Ishikawa (cell line): ENCODE measurements at regions not wholly inside any gene's neighbourhood (a gene's known extent, or its start where the extent isn't known, plus 50 kb on each side); places are given as distances from the start of the nearest gene placed in this dataset.

ENCODE experiments used
- CEBPB ChIP-seq: IDR thresholded peaks from 2 replicates; pipeline ENCODE4 v1.6.1; 2012
- CREB1 ChIP-seq: IDR thresholded peaks from 2 replicates; pipeline ENCODE4 v1.6.1; 2012; ENCODE audit warnings: low read depth
- EGR1 ChIP-seq: IDR thresholded peaks from 2 replicates; pipeline ENCODE4 v1.6.1; 2012
- EP300 ChIP-seq: IDR thresholded peaks from 2 replicates; pipeline ENCODE4 v1.6.1; 2012; ENCODE audit warnings: borderline replicate concordance
- FOXM1 ChIP-seq: IDR thresholded peaks from 2 replicates; pipeline ENCODE4 v1.6.1; 2012; ENCODE audit warnings: low read depth, borderline replicate concordance
- NFIC ChIP-seq: IDR thresholded peaks from 2 replicates; pipeline ENCODE4 v1.6.1; 2012
- RAD21 ChIP-seq: IDR thresholded peaks from 2 replicates; pipeline ENCODE4 v1.6.1; 2012; ENCODE audit warnings: low read depth
- REST ChIP-seq: IDR thresholded peaks from 2 replicates; pipeline ENCODE4 v1.6.1; 2012; ENCODE audit warnings: low read depth, mild to moderate bottlenecking
- TAF1 ChIP-seq: IDR thresholded peaks from 2 replicates; pipeline ENCODE4 v1.6.1; 2012; ENCODE audit warnings: low read depth, mild to moderate bottlenecking
- TCF12 ChIP-seq: IDR thresholded peaks from 2 replicates; pipeline ENCODE4 v1.6.1; 2012; ENCODE audit warnings: low read depth
- TEAD4 ChIP-seq: IDR thresholded peaks from 2 replicates; pipeline ENCODE4 v1.6.1; 2012
- YY1 ChIP-seq: IDR thresholded peaks from 2 replicates; pipeline ENCODE4 v1.6.1; 2012; ENCODE audit warnings: low read depth
- ZBTB7A ChIP-seq: IDR thresholded peaks from 2 replicates; pipeline ENCODE4 v1.6.1; 2012; ENCODE audit warnings: low read depth
- TF ChIP-seq, protein P1 (sequence below): IDR thresholded peaks from 2 replicates; pipeline ENCODE4 v1.6.1; 2012
- TF ChIP-seq, protein P2 (sequence below): IDR thresholded peaks from 2 replicates; pipeline ENCODE4 v1.6.1; 2012

DNA sequence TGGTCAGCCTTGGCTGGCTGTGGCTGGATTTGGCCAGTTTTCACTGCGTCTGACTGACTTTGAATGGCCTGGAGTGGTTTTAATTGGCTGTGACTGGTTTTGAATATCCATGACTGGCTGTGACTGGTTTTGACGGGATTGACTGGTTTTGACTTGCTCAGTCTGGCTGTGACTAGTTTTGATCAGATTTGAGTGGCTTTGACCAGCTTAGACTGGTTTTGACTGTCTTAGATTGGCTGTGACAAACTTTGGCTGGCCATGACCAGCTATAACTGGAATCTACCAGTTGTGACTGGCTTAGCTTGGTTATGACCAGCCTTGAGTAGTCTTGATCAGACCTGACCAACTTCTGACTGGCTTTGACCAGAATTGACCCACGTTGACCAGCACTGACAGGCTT lies 168.4 kb upstream of the AMOT start:
- TF ChIP-seq TEAD4 (no peak), NFIC (no peak), REST (no peak), FOXM1 (no peak), YY1 (no peak), EP300 (no peak), CEBPB (no peak)
- TF ChIP-seq, protein P1, sequence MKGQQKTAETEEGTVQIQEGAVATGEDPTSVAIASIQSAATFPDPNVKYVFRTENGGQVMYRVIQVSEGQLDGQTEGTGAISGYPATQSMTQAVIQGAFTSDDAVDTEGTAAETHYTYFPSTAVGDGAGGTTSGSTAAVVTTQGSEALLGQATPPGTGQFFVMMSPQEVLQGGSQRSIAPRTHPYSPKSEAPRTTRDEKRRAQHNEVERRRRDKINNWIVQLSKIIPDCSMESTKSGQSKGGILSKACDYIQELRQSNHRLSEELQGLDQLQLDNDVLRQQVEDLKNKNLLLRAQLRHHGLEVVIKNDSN: no peak

- no peak for TF ChIP-seq TEAD4
- no peak for TF ChIP-seq CREB1
- no peak for TF ChIP-seq REST
- peak; percentile 6; the same call in 1 of the 2 replicates for TF ChIP-seq RAD21
- TF ChIP-seq, protein P2, sequence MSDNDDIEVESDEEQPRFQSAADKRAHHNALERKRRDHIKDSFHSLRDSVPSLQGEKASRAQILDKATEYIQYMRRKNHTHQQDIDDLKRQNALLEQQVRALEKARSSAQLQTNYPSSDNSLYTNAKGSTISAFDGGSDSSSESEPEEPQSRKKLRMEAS: no peak
- TF ChIP-seq CEBPB: no peak
- TF ChIP-seq YY1: no peak
- no peak for TF ChIP-seq TAF1
Measured at GRCh38 chrX:113001836-113002235, 161.2 kb upstream of the AMOT start.

- TF ChIP-seq TEAD4 (no peak), NFIC (no peak), TAF1 (no peak), FOXM1 (no peak), CEBPB (no peak), TCF12 (no peak), REST (no peak), YY1 (no peak), ZBTB7A (no peak), RAD21 (no peak), EP300 (no peak), CREB1 (no peak), EGR1 (no peak)
- TF ChIP-seq, protein P2: no peak
- TF ChIP-seq, protein P1: no peak
Measured at GRCh38 chrX:112997991-112998390, 157.4 kb upstream of the AMOT start.

DNA sequence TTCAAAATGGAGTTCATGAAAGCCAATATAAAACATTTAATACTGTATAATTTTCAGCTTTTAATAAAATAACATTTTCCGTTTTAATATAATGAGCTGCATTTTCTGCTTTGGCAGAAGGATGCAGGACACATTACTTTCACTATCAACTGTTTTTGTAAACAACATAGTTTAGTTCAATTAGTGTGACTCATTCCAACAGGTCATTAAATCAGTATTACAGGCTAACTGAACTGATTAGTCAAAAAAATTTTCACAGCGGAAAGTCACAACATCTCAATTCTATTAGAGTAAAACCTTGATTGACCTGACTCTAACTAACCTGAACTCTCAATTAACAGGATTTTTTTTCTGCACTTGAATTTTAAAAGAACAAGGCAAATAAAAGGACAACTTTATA lies 151.2 kb upstream of the AMOT start:
- no peak for TF ChIP-seq EP300
- TF ChIP-seq REST: no peak
- TF ChIP-seq ZBTB7A: no peak
- no peak for TF ChIP-seq TAF1
- no peak for TF ChIP-seq CEBPB
- TF ChIP-seq, protein P2: no peak
- TF ChIP-seq, protein P1: no peak
- TF ChIP-seq CREB1: no peak
- no peak for TF ChIP-seq EGR1
- no peak for TF ChIP-seq NFIC
- TF ChIP-seq YY1: no peak
- TF ChIP-seq FOXM1: no peak
- no peak for TF ChIP-seq RAD21
- TF ChIP-seq TEAD4: no peak
- no peak for TF ChIP-seq TCF12
